ENCODE measurements at regions not wholly inside any gene's neighbourhood (a gene's known extent, or its start where the extent isn't known, plus 50 kb on each side); places are given as distances from the start of the nearest gene placed in this dataset.

DNA sequence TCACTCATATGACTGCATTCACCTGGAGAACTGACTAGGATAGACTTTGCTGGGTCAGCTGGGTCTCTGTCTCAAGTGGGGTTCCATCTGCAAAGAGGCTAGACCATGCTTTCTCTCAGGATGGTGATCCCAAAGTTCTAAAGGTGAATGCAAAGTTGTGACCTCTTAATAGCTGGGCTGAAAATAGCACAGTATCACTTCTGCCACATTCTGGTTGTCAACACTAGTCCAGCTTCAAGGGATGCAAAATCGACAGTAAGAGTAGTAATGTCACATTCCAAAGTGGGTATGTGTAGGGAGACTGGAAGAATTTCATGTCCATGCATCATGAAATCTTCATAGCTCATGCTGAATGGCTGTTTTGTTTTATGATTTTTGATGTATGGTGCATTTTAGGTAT lies 414.6 kb downstream of the PCDH7 start:
- no peaks in the 10 kb centered on the region for H3K4me1 ChIP-seq (ENCODE audit: insufficient read depth, low read length)
- H3K27ac Mint-ChIP-seq, result no peak overlapping the region
- H3K4me3 Mint-ChIP-seq, result no peak overlapping the region
- no peak overlapping the region for H3K27ac ChIP-seq (ENCODE audit: low read depth, low read length)
- H3K36me3 ChIP-seq (ENCODE audit: insufficient read depth, low read length), result no peaks in the 10 kb centered on the region
- H3K36me3 Mint-ChIP-seq, result no peaks in the 10 kb centered on the region
- no peak overlapping the region for H3K4me3 ChIP-seq (ENCODE audit: low read length in 2 of 2)
- H3K27me3 ChIP-seq (ENCODE audit: insufficient read depth, low read length), result no peaks in the 10 kb centered on the region
- H3K9me3 ChIP-seq (ENCODE audit: control insufficient read depth in 1 of 2, low read length in 2 of 2), result no peaks in the 10 kb centered on the region
- intact Hi-C loops (cut with micrococcal nuclease), result no loop called here
- no peaks in the 10 kb centered on the region for H3K4me1 Mint-ChIP-seq
- H3K27me3 Mint-ChIP-seq, result no peaks in the 10 kb centered on the region
- CTCF ChIA-PET (ENCODE audit: partially characterized antibody), result no interaction called here
- no peak for DNase-seq
- peaks cover 0 to 14% (median 5%) of the 10 kb centered on the region in 8 donors for H3K9me3 Mint-ChIP-seq
- POLR2A ChIA-PET (ENCODE audit: partially characterized antibody), result no interaction called here

DNA sequence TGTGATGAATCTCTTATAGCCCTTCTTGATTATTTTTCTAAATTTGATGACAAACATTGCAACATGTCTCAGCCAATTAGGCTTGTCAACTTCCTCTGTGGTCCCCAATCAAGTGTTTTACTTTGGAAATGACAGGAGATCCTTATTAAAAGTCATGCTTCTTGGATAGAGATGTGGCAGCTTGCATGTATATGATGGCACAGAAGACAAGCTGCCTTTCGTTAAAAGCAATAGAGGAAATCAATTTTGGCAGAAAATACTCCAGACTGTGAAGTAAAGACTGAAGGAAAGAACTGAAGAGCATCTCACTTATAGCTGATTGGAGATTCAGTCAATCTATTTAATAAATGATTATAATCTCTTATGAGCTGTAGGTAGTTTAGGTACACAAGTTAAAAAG lies 419.6 kb downstream of the PCDH7 start:
- DNase-seq, result no peak
- no peaks in the 10 kb centered on the region for H3K27me3 Mint-ChIP-seq
- POLR2A ChIA-PET (ENCODE audit: partially characterized antibody), result no interaction called here

GRCh38 chr4:31141095-31141831 lies 421.1 kb downstream of the PCDH7 start:
- Histone ChIP-seq H3K27ac (ENCODE audit: low read depth, low read length) (no peak overlapping the region), H3K27me3 (ENCODE audit: insufficient read depth, low read length) (no peaks in the 10 kb centered on the region), H3K4me1 (ENCODE audit: insufficient read depth, low read length) (no peaks in the 10 kb centered on the region), H3K4me3 (ENCODE audit: low read length in 2 of 2) (no peak overlapping the region), H3K9me3 (ENCODE audit: control insufficient read depth in 1 of 2, low read length in 2 of 2) (no peaks in the 10 kb centered on the region), H3K36me3 (ENCODE audit: insufficient read depth, low read length) (no peaks in the 10 kb centered on the region)
- POLR2A ChIA-PET (ENCODE audit: partially characterized antibody), result no interaction called here
- Mint-ChIP-seq H3K9me3 (peaks cover 0 to 18% (median 4%) of the 10 kb centered on the region in 8 donors), H3K27ac (no peak overlapping the region), H3K4me3 (no peak overlapping the region), H3K36me3 (no peaks in the 10 kb centered on the region), H3K4me1 (no peaks in the 10 kb centered on the region), H3K27me3 (no peaks in the 10 kb centered on the region)
- intact Hi-C loops (cut with micrococcal nuclease), result no loop called here
- CTCF ChIA-PET (ENCODE audit: partially characterized antibody), result no interaction called here
- DNase-seq, result no peak

More for the DNA sequence above, 419.6 kb downstream of the PCDH7 start:
- CTCF ChIA-PET (ENCODE audit: partially characterized antibody), result no interaction called here
- Histone ChIP-seq H3K27me3 (ENCODE audit: insufficient read depth, low read length) (no peaks in the 10 kb centered on the region), H3K4me3 (ENCODE audit: low read length in 2 of 2) (no peak overlapping the region), H3K4me1 (ENCODE audit: insufficient read depth, low read length) (no peaks in the 10 kb centered on the region), H3K36me3 (ENCODE audit: insufficient read depth, low read length) (no peaks in the 10 kb centered on the region), H3K27ac (ENCODE audit: low read depth, low read length) (no peak overlapping the region), H3K9me3 (ENCODE audit: control insufficient read depth in 1 of 2, low read length in 2 of 2) (no peaks in the 10 kb centered on the region)
- H3K4me3 Mint-ChIP-seq, result no peak overlapping the region
- intact Hi-C loops (cut with micrococcal nuclease), result no loop called here
- H3K27ac Mint-ChIP-seq, result no peak overlapping the region
- no peaks in the 10 kb centered on the region for H3K36me3 Mint-ChIP-seq
- H3K4me1 Mint-ChIP-seq, result no peaks in the 10 kb centered on the region
- H3K9me3 Mint-ChIP-seq, result peaks cover 0 to 15% (median 4%) of the 10 kb centered on the region in 8 donors

GRCh38 chr4:31141832-31142142 lies 421.6 kb downstream of the PCDH7 start:
- Mint-ChIP-seq H3K4me1 (no peaks in the 10 kb centered on the region), H3K27ac (no peak overlapping the region), H3K36me3 (no peaks in the 10 kb centered on the region), H3K4me3 (no peak overlapping the region), H3K27me3 (no peaks in the 10 kb centered on the region), H3K9me3 (peaks cover 0 to 23% (median 4%) of the 10 kb centered on the region in 8 donors)
- POLR2A ChIA-PET (ENCODE audit: partially characterized antibody), result no interaction called here
- no peak overlapping the region for H3K27ac ChIP-seq (ENCODE audit: low read depth, low read length)
- H3K36me3 ChIP-seq (ENCODE audit: insufficient read depth, low read length), result no peaks in the 10 kb centered on the region
- H3K4me3 ChIP-seq (ENCODE audit: low read length in 2 of 2), result no peak overlapping the region
- no peaks in the 10 kb centered on the region for H3K9me3 ChIP-seq (ENCODE audit: control insufficient read depth in 1 of 2, low read length in 2 of 2)
- intact Hi-C loops (cut with micrococcal nuclease), result no loop called here
- CTCF ChIA-PET (ENCODE audit: partially characterized antibody), result no interaction called here
- H3K27me3 ChIP-seq (ENCODE audit: insufficient read depth, low read length), result no peaks in the 10 kb centered on the region
- DNase-seq, result no peak
- H3K4me1 ChIP-seq (ENCODE audit: insufficient read depth, low read length), result no peaks in the 10 kb centered on the region

GRCh38 chr4:31146366-31146765 lies 426.2 kb downstream of the PCDH7 start:
- Mint-ChIP-seq H3K9me3 (peaks cover 2 to 9% (median 3%) of the 10 kb centered on the region in 8 donors), H3K4me1 (no peaks in the 10 kb centered on the region), H3K36me3 (no peaks in the 10 kb centered on the region), H3K27ac (no peak overlapping the region), H3K4me3 (no peak overlapping the region), H3K27me3 (no peaks in the 10 kb centered on the region)
- Histone ChIP-seq H3K27me3 (ENCODE audit: insufficient read depth, low read length) (no peaks in the 10 kb centered on the region), H3K9me3 (ENCODE audit: control insufficient read depth in 1 of 2, low read length in 2 of 2) (no peaks in the 10 kb centered on the region), H3K27ac (ENCODE audit: low read depth, low read length) (no peak overlapping the region), H3K4me3 (ENCODE audit: low read length in 2 of 2) (no peak overlapping the region), H3K4me1 (ENCODE audit: insufficient read depth, low read length) (no peaks in the 10 kb centered on the region), H3K36me3 (ENCODE audit: insufficient read depth, low read length) (no peaks in the 10 kb centered on the region)
- no peak for DNase-seq
- ChIA-PET CTCF (ENCODE audit: partially characterized antibody) (no interaction called here), POLR2A (ENCODE audit: partially characterized antibody) (no interaction called here)
- intact Hi-C loops (cut with micrococcal nuclease), result no loop called here

GRCh38 chr4:31148990-31149389 lies 428.8 kb downstream of the PCDH7 start:
- Mint-ChIP-seq H3K27ac (no peak overlapping the region), H3K4me1 (no peaks in the 10 kb centered on the region), H3K4me3 (no peak overlapping the region), H3K9me3 (peaks cover 2 to 8% (median 6%) of the 10 kb centered on the region in 8 donors), H3K36me3 (no peaks in the 10 kb centered on the region), H3K27me3 (no peaks in the 10 kb centered on the region)
- Histone ChIP-seq H3K4me1 (ENCODE audit: insufficient read depth, low read length) (no peaks in the 10 kb centered on the region), H3K36me3 (ENCODE audit: insufficient read depth, low read length) (no peaks in the 10 kb centered on the region), H3K27ac (ENCODE audit: low read depth, low read length) (no peak overlapping the region), H3K9me3 (ENCODE audit: control insufficient read depth in 1 of 2, low read length in 2 of 2) (no peaks in the 10 kb centered on the region), H3K27me3 (ENCODE audit: insufficient read depth, low read length) (no peaks in the 10 kb centered on the region), H3K4me3 (ENCODE audit: low read length in 2 of 2) (no peak overlapping the region)
- POLR2A ChIA-PET (ENCODE audit: partially characterized antibody), result no interaction called here
- DNase-seq, result no peak
- intact Hi-C loops (cut with micrococcal nuclease), result no loop called here
- CTCF ChIA-PET (ENCODE audit: partially characterized antibody), result no interaction called here

- POLR2A ChIA-PET (ENCODE audit: partially characterized antibody), result no interaction called here
- H3K36me3 ChIP-seq (ENCODE audit: insufficient read depth, low read length), result no peaks in the 10 kb centered on the region
- H3K27ac Mint-ChIP-seq, result no peak overlapping the region
- no peak overlapping the region for H3K4me3 ChIP-seq (ENCODE audit: low read length in 2 of 2)
- no peaks in the 10 kb centered on the region for H3K27me3 ChIP-seq (ENCODE audit: insufficient read depth, low read length)
- no peaks in the 10 kb centered on the region for H3K9me3 ChIP-seq (ENCODE audit: control insufficient read depth in 1 of 2, low read length in 2 of 2)
- intact Hi-C loops (cut with micrococcal nuclease), result no loop called here
- no peaks in the 10 kb centered on the region for H3K36me3 Mint-ChIP-seq
- H3K9me3 Mint-ChIP-seq, result peaks cover 0 to 8% (median 4%) of the 10 kb centered on the region in 8 donors
- H3K4me3 Mint-ChIP-seq, result no peak overlapping the region
- H3K27me3 Mint-ChIP-seq, result no peaks in the 10 kb centered on the region
- DNase-seq, result no peak
- H3K4me1 ChIP-seq (ENCODE audit: insufficient read depth, low read length), result no peaks in the 10 kb centered on the region
- H3K27ac ChIP-seq (ENCODE audit: low read depth, low read length), result no peak overlapping the region
- CTCF ChIA-PET (ENCODE audit: partially characterized antibody), result no interaction called here
- no peaks in the 10 kb centered on the region for H3K4me1 Mint-ChIP-seq
These were observed 436.1 kb downstream of the PCDH7 start for GRCh38 chr4:31156221-31156620.

GRCh38 chr4:31160146-31160545 lies 440.0 kb downstream of the PCDH7 start:
- H3K9me3 Mint-ChIP-seq, result peaks cover 0 to 13% (median 4%) of the 10 kb centered on the region in 8 donors
- H3K27ac Mint-ChIP-seq, result no peak overlapping the region
- Histone ChIP-seq H3K27ac (ENCODE audit: low read depth, low read length) (no peak overlapping the region), H3K4me3 (ENCODE audit: low read length in 2 of 2) (no peak overlapping the region), H3K36me3 (ENCODE audit: insufficient read depth, low read length) (no peaks in the 10 kb centered on the region), H3K27me3 (ENCODE audit: insufficient read depth, low read length) (no peaks in the 10 kb centered on the region), H3K4me1 (ENCODE audit: insufficient read depth, low read length) (no peaks in the 10 kb centered on the region), H3K9me3 (ENCODE audit: control insufficient read depth in 1 of 2, low read length in 2 of 2) (no peaks in the 10 kb centered on the region)
- CTCF ChIA-PET (ENCODE audit: partially characterized antibody), result no interaction called here
- no peak for DNase-seq
- POLR2A ChIA-PET (ENCODE audit: partially characterized antibody), result no interaction called here
- H3K36me3 Mint-ChIP-seq, result no peaks in the 10 kb centered on the region
- no peaks in the 10 kb centered on the region for H3K27me3 Mint-ChIP-seq
- H3K4me3 Mint-ChIP-seq, result no peak overlapping the region
- no peaks in the 10 kb centered on the region for H3K4me1 Mint-ChIP-seq
- intact Hi-C loops (cut with micrococcal nuclease), result no loop called here
